ENCODE measurements at regions not wholly inside any gene's neighbourhood (a gene's known extent, or its start where the extent isn't known, plus 50 kb on each side); places are given as distances from the start of the nearest gene placed in this dataset.

- CTCF ChIA-PET = interaction anchor here (1.2 kb wide), 1 partner anchor 12 kb away, joined by 4 read pairs; no protein-coding TSS in a partner anchor
- TF ChIP-seq CTCF (IDR thresholded peaks at IDR 0.05; ENCODE audit: control extremely low read depth, extremely low read depth, low read depth, missing control alignments) = no peak
- POLR2A ChIA-PET = no interaction called here
- DNase-seq (ENCODE audit: extremely low spot score) = no peak
Measured at GRCh38 chr4:157977086-157977485, 195.7 kb downstream of the GASK1B start.

GRCh38 chr4:157973297-157973696 is 199.5 kb downstream of the GASK1B start:
- CTCF ChIA-PET = interaction anchor here (2.3 kb wide), 1 partner anchor 10 kb away, joined by 6 read pairs; no protein-coding TSS in a partner anchor
- POLR2A ChIA-PET = no interaction called here
- DNase-seq (ENCODE audit: extremely low spot score) = no peak
- no peak for TF ChIP-seq CTCF (IDR thresholded peaks at IDR 0.05; ENCODE audit: control extremely low read depth, extremely low read depth, low read depth, missing control alignments)

- POLR2A ChIA-PET = no interaction called here
- CTCF ChIA-PET = interaction anchor here (1.3 to 1.7 kb wide), 2 partner anchors 12 to 14 kb away, joined by 4 to 5 read pairs; no protein-coding TSS in a partner anchor
Measured at GRCh38 chr4:157964463-157964862, 208.4 kb downstream of the GASK1B start.

GRCh38 chr4:157961229-157961990 is 211.4 kb downstream of the GASK1B start:
- CTCF ChIA-PET = interaction anchor here (1.0 to 1.5 kb wide), 2 partner anchors 12 to 18 kb away, joined by 3 read pairs; no protein-coding TSS in a partner anchor

More at GRCh38 chr4:157964463-157964862, 208.4 kb downstream of the GASK1B start:
- no peak for DNase-seq (ENCODE audit: extremely low spot score)
- no peak for TF ChIP-seq CTCF (IDR thresholded peaks at IDR 0.05; ENCODE audit: control extremely low read depth, extremely low read depth, low read depth, missing control alignments)

GRCh38 chr4:157957905-157958304 is 214.9 kb downstream of the GASK1B start:
- ChIA-PET POLR2A (no interaction called here), CTCF (no interaction called here)
- DNase-seq (ENCODE audit: extremely low spot score) = no peak
- TF ChIP-seq CTCF (IDR thresholded peaks at IDR 0.05; ENCODE audit: control extremely low read depth, extremely low read depth, low read depth, missing control alignments) = no peak

More at GRCh38 chr4:157961229-157961990, 211.4 kb downstream of the GASK1B start:
- POLR2A ChIA-PET = no interaction called here
- DNase-seq (ENCODE audit: extremely low spot score) = no peak
- TF ChIP-seq CTCF (IDR thresholded peaks at IDR 0.05; ENCODE audit: control extremely low read depth, extremely low read depth, low read depth, missing control alignments) = no peak

- DNase-seq (ENCODE audit: extremely low spot score) = no peak
- no peak for TF ChIP-seq CTCF (IDR thresholded peaks at IDR 0.05; ENCODE audit: control extremely low read depth, extremely low read depth, low read depth, missing control alignments)
- CTCF ChIA-PET = interaction anchor here (1.3 to 1.9 kb wide), 2 partner anchors 10 to 21 kb away, joined by 3 to 6 read pairs; no protein-coding TSS in a partner anchor
- POLR2A ChIA-PET = no interaction called here
Measured at GRCh38 chr4:157942017-157942416, 230.8 kb downstream of the GASK1B start.

Data from GM10248 (cell line).